Endothelial cell of umbilical vein (primary cell): ENCODE measurements at regions not wholly inside any gene's neighbourhood (a gene's known extent, or its start where the extent isn't known, plus 50 kb on each side); places are given as distances from the start of the nearest gene placed in this dataset.

ENCODE experiments used
- BruUV-seq: library from RNA; stranded (reverse); fragments of 400-500 nt; replicated peaks from 2 replicates; lab custom pipeline; 2021; lab: Mats Ljungman, UMichigan
- CTCF ChIA-PET: fragments of 300-600, 350-600 bp; sonication (Branson Sonifier 250); formaldehyde crosslinking; loops from one replicate; lab custom pipeline; 2021; ENCODE audit warnings: antibody characterized with exemption, inconsistent platforms; lab: Charles Lee
- POLR2A ChIA-PET: fragments of 300-600, 350-600 bp; sonication (Branson Sonifier 250); formaldehyde crosslinking; loops from one replicate; lab custom pipeline; 2021; ENCODE audit warnings: antibody characterized with exemption, inconsistent platforms; lab: Charles Lee
- DNase-seq: peaks from one replicate; pipeline ENCODE4 v3.0.0-alpha.2; 2011; ENCODE audit warnings: low read depth, low spot score
- FAIRE-seq: peaks from 2 replicates; lab custom pipeline; 2011; peaks lifted over from hg19 to GRCh38; lab: Jason Lieb, UNC
- H2AFZ ChIP-seq: 2 replicates; pipeline ENCODE4 v1.6.0; 2012; ENCODE audit warnings: low read depth, low read length, control low read depth, inconsistent platforms
- H3K27ac ChIP-seq: 2 replicates; pipeline ENCODE4 v1.5.1; 2011; ENCODE audit warnings: low read depth, mild to moderate bottlenecking, control low read depth, low read length, moderate library complexity; ENCODE audit not compliant: insufficient read depth
- H3K27me3 ChIP-seq, 2 experiments: 2 replicates each; pipeline versions ENCODE4 v1.6.0 to v1.6.1; 2011; ENCODE audit warnings: low read length in 2 of 2, mixed read lengths in 1 of 2; ENCODE audit not compliant: control insufficient read depth in 2 of 2, insufficient read depth in 2 of 2
- H3K36me3 ChIP-seq, 2 experiments: 2 replicates in 1 of 2; 3 replicates in 1 of 2; pipeline ENCODE4 v1.5.1; 2011; ENCODE audit warnings: low read length in 2 of 2, mild to moderate bottlenecking in 1 of 2, moderate library complexity in 1 of 2; ENCODE audit not compliant: control insufficient read depth in 2 of 2, insufficient read depth in 2 of 2; ENCODE audit errors: extremely low read depth in 1 of 2
- H3K4me1 ChIP-seq: 3 replicates; pipeline ENCODE4 v1.5.1; 2011; ENCODE audit warnings: mild to moderate bottlenecking, low read length; ENCODE audit not compliant: control insufficient read depth, insufficient read depth; ENCODE audit errors: extremely low read depth
- H3K4me2 ChIP-seq: 2 replicates; pipeline ENCODE4 v1.6.1; 2011; ENCODE audit warnings: low read length, control low read depth, mixed read lengths; ENCODE audit not compliant: insufficient read depth
- H3K4me3 ChIP-seq, 3 experiments: fragments of 200-600 bp in 1 of 3; sonication (generic), shearing (Covaris generic) in 1 of 3; replicated peaks in 1 of 3; 2 replicates each; pipeline ENCODE4 v1.5.1; 2011 to 2016; ENCODE audit warnings: control low read depth in 3 of 3, low read length in 3 of 3, mild to moderate bottlenecking in 2 of 3, inconsistent platforms in 1 of 3, low read depth in 1 of 3, moderate library complexity in 1 of 3; ENCODE audit not compliant: insufficient read depth in 1 of 3
- H3K79me2 ChIP-seq: 2 replicates; pipeline ENCODE4 v1.6.0; 2012; ENCODE audit warnings: low read length, inconsistent platforms; ENCODE audit not compliant: control insufficient read depth, insufficient read depth
- H3K9ac ChIP-seq: replicated peaks from 2 replicates; pipeline ENCODE3; 2011; ENCODE audit warnings: low read length, control low read depth; ENCODE audit not compliant: insufficient read depth; ENCODE audit errors: extremely low read depth
- H3K9me1 ChIP-seq: replicated peaks from 3 replicates; pipeline ENCODE4 v1.6.0; 2011; ENCODE audit warnings: mild to moderate bottlenecking, low read length; ENCODE audit not compliant: control insufficient read depth, insufficient read depth; ENCODE audit errors: extremely low read depth
- H3K9me3 ChIP-seq: replicated peaks from 2 replicates; pipeline ENCODE4 v1.5.1; 2012; ENCODE audit warnings: low read length, inconsistent platforms; ENCODE audit not compliant: control insufficient read depth, insufficient read depth
- H4K20me1 ChIP-seq: replicated peaks from 2 replicates; pipeline ENCODE3; 2011; ENCODE audit warnings: mild to moderate bottlenecking, low read length; ENCODE audit not compliant: control insufficient read depth, insufficient read depth; ENCODE audit errors: extremely low read depth
- CTCF ChIP-seq, 2 donors: IDR thresholded peaks; 1 replicate in 1 of 2; 2 replicates in 1 of 2; pipeline ENCODE4 v1.5.1; 2011; ENCODE audit warnings: low read length in 2 of 2, mild to moderate bottlenecking in 2 of 2, moderate library complexity in 2 of 2, control low read depth in 1 of 2, inconsistent platforms in 1 of 2, low read depth in 1 of 2; ENCODE audit not compliant: insufficient read depth in 1 of 2; ENCODE audit errors: extremely low read depth in 1 of 2
- EZH2 ChIP-seq: IDR thresholded peaks from 2 replicates; pipeline ENCODE4 v1.6.1; 2012; ENCODE audit warnings: borderline replicate concordance, low read depth, mild to moderate bottlenecking, moderate library complexity, low read length, inconsistent platforms; ENCODE audit not compliant: severe bottlenecking
- FOS ChIP-seq: IDR thresholded peaks from 2 replicates; pipeline ENCODE4 v1.6.1; 2011; ENCODE audit warnings: mild to moderate bottlenecking, low read length, moderate library complexity, borderline replicate concordance; ENCODE audit not compliant: insufficient read depth
- JUN ChIP-seq: IDR thresholded peaks from 2 replicates; pipeline ENCODE4 v1.6.1; 2011; ENCODE audit warnings: borderline replicate concordance, low read depth; ENCODE audit not compliant: insufficient read length, insufficient read depth
- MYC ChIP-seq: IDR thresholded peaks from one replicate; pipeline ENCODE4 v1.6.1; 2011; ENCODE audit warnings: mild to moderate bottlenecking, low read depth, low read length
- POLR2A ChIP-seq: IDR thresholded peaks from 2 replicates; pipeline ENCODE4 v1.6.1; 2012; ENCODE audit warnings: low read depth, mild to moderate bottlenecking, control low read depth, low read length
- POLR2AphosphoS5 ChIP-seq: IDR thresholded peaks from 2 replicates; pipeline ENCODE4 v1.6.1; 2012; ENCODE audit warnings: low read depth, mild to moderate bottlenecking, control low read depth, low read length, moderate library complexity; ENCODE audit not compliant: insufficient read depth
- dilution Hi-C: fragments of 300-500 bp; cut with MboI; formaldehyde crosslinking; loops from one replicate; pipeline ENCODE4 v1.15.0; 2019; ENCODE audit warnings: low sequenced_read_pairs; ENCODE audit not compliant: extremely low pct_ligation_motif_present
- intact Hi-C: fragments of 100-400 bp; cut with micrococcal nuclease; formaldehyde crosslinking; loops from one replicate; pipeline ENCODE4 v1.10.0; 2022
- TF ChIP-seq, protein P1 (sequence below): IDR thresholded peaks from 2 replicates; pipeline ENCODE4 v1.6.1; 2011; ENCODE audit not compliant: insufficient read depth, insufficient read length

DNA sequence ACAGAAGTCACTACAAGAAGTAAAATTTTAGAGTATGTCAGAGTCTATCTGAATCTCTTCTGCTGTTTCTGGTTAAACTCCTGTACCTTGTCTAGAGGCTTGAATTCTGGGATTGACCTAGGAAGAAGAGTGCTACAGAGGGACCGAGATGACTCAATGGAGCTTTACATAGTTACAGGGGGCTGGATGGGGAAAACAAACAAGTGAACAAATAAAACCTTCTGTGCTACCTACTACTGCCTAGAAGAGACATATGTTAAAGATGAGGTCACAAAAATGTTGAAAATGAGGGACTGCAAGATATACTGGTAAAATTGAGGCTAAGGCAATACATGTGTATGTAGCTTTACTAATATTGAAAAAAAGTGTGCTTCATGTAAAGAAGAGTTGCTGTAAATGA, 265.4 kb upstream of the TFPI start:
- TF ChIP-seq CTCF (IDR thresholded peaks at IDR 0.05; ENCODE audit: extremely low read depth in 1 of 2, insufficient read depth in 1 of 2, low read depth in 1 of 2, low read length in 2 of 2) (no peak), FOS (no peak), MYC (no peak), EZH2 (no peak), JUN (no peak), POLR2AphosphoS5 (no peak), POLR2A (no peak)
- TF ChIP-seq, protein P1, sequence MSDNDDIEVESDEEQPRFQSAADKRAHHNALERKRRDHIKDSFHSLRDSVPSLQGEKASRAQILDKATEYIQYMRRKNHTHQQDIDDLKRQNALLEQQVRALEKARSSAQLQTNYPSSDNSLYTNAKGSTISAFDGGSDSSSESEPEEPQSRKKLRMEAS, result no peak
- BruUV-seq, result no TSS peak
- Histone ChIP-seq H3K27ac (no peak overlapping the region), H4K20me1 (no peaks in the 10 kb centered on the region), H2AFZ (no peak overlapping the region), H3K9ac (no peak overlapping the region), H3K9me1 (no peaks in the 10 kb centered on the region), H3K27me3 (no peaks in the 10 kb centered on the region), H3K4me2 (no peak overlapping the region), H3K36me3 (no peaks in the 10 kb centered on the region), H3K79me2 (no peaks in the 10 kb centered on the region), H3K9me3 (no peaks in the 10 kb centered on the region), H3K4me3 (no peak overlapping the region), H3K4me1 (no peaks in the 10 kb centered on the region)
- CTCF ChIA-PET, result no interaction called here
- intact Hi-C loops, result no loop called here
- POLR2A ChIA-PET, result no interaction called here
- FAIRE-seq (peak; percentile 46), DNase-seq (no peak)
- dilution Hi-C loops, result no loop called here
